Loucy (cell line): ENCODE measurements at regions not wholly inside any gene's neighbourhood (a gene's known extent, or its start where the extent isn't known, plus 50 kb on each side); places are given as distances from the start of the nearest gene placed in this dataset.

Source experiments
- H2AFZ ChIP-seq: fragments of 200-600 bp; sonication (generic); 2 replicates; pipeline ENCODE4 v1.6.0; 2016; ENCODE audit warnings: antibody characterized with exemption, mild to moderate bottlenecking, low read length, moderate library complexity
- H3F3A ChIP-seq: fragments of 200-600 bp; 2 replicates; pipeline ENCODE4 v1.6.0; 2016; ENCODE audit warnings: antibody characterized with exemption, low read depth, mild to moderate bottlenecking
- H3K27me3 ChIP-seq: fragments of 200-600 bp; sonication (generic); 2 replicates; pipeline ENCODE4 v1.6.1; 2014; ENCODE audit warnings: low read length, mild to moderate bottlenecking; ENCODE audit not compliant: insufficient read depth, poor library complexity, severe bottlenecking
- H3K36me3 ChIP-seq: fragments of 200-600 bp; sonication (generic); 2 replicates; pipeline ENCODE4 v1.6.1; 2016; ENCODE audit warnings: low read length; ENCODE audit not compliant: insufficient read depth
- H3K4me1 ChIP-seq: fragments of 200-600 bp; sonication (generic); 2 replicates; pipeline ENCODE4 v1.5.1; 2014; ENCODE audit warnings: low read length, mild to moderate bottlenecking; ENCODE audit not compliant: insufficient read depth, poor library complexity, severe bottlenecking
- H3K4me2 ChIP-seq: fragments of 200-600 bp; sonication (generic); 2 replicates; pipeline ENCODE4 v1.6.0; 2014; ENCODE audit warnings: antibody characterized with exemption, low read length, low read depth, mild to moderate bottlenecking; ENCODE audit not compliant: poor library complexity, severe bottlenecking
- H3K4me3 ChIP-seq: fragments of 200-600 bp; sonication (generic); 2 replicates; pipeline ENCODE4 v1.5.1; 2014; ENCODE audit warnings: low read length, mild to moderate bottlenecking, mixed read lengths; ENCODE audit not compliant: poor library complexity, severe bottlenecking
- H3K79me2 ChIP-seq: fragments of 200-600 bp; sonication (generic); 2 replicates; pipeline ENCODE4 v1.6.1; 2014; ENCODE audit warnings: low read length; ENCODE audit not compliant: insufficient read depth
- H3K9ac ChIP-seq: fragments of 200-600 bp; sonication (generic); 2 replicates; pipeline ENCODE4 v1.6.0; 2014; ENCODE audit warnings: mild to moderate bottlenecking, low read depth, low read length, moderate library complexity; ENCODE audit not compliant: poor library complexity, severe bottlenecking
- H3K9me2 ChIP-seq: fragments of 200-600 bp; sonication (generic); replicated peaks from 2 replicates; pipeline ENCODE4 v1.6.1; 2016; ENCODE audit warnings: low read depth, low read length, mixed read lengths
- H3K9me3 ChIP-seq: fragments of 200-600 bp; sonication (generic); 2 replicates; pipeline ENCODE4 v1.6.1; 2014; ENCODE audit warnings: mild to moderate bottlenecking, antibody characterized with exemption, low read length, low read depth; ENCODE audit not compliant: insufficient read depth
- H4K20me1 ChIP-seq: fragments of 200-600 bp; sonication (generic); 2 replicates; pipeline ENCODE4 v1.6.0; 2014; ENCODE audit warnings: antibody characterized with exemption, low read length, mild to moderate bottlenecking; ENCODE audit not compliant: insufficient read depth, poor library complexity, severe bottlenecking
- CTCF ChIP-seq: fragments of 200-600 bp; sonication (generic); conservative IDR thresholded peaks from 2 replicates; pipeline ENCODE4 v1.5.1; 2014; ENCODE audit warnings: mild to moderate bottlenecking, antibody characterized with exemption, low read length
- EZH2phosphoT487 ChIP-seq: fragments of 200-600 bp; IDR thresholded peaks from 2 replicates; pipeline ENCODE4 v1.6.1; 2018; ENCODE audit warnings: antibody characterized with exemption, mild to moderate bottlenecking, moderate library complexity, borderline replicate concordance

GRCh38 chr2:67289921-67290371, 107.2 kb upstream of the ETAA1 start:
- Histone ChIP-seq H3K9me2 (no peaks in the 10 kb centered on the region), H3K9ac (no peak overlapping the region), H3K36me3 (no peaks in the 10 kb centered on the region), H3K79me2 (no peaks in the 10 kb centered on the region), H3K4me2 (no peak overlapping the region), H3K4me3 (no peak overlapping the region), H4K20me1 (no peaks in the 10 kb centered on the region), H3K4me1 (no peaks in the 10 kb centered on the region), H2AFZ (no peak overlapping the region), H3K27me3 (no peaks in the 10 kb centered on the region), H3K9me3 (no peaks in the 10 kb centered on the region), H3F3A (no peaks in the 10 kb centered on the region)
- TF ChIP-seq EZH2phosphoT487 (no peak), CTCF (no peak)

GRCh38 chr2:67290451-67291290, 106.5 kb upstream of the ETAA1 start:
- H3K4me3 ChIP-seq = no peak overlapping the region
- H3K27me3 ChIP-seq = no peaks in the 10 kb centered on the region
- H3K9ac ChIP-seq = no peak overlapping the region

GRCh38 chr2:67294218-67294617, 102.9 kb upstream of the ETAA1 start:
- no peaks in the 10 kb centered on the region for H3K27me3 ChIP-seq
- no peaks in the 10 kb centered on the region for H4K20me1 ChIP-seq
- no peak overlapping the region for H3K4me3 ChIP-seq
- no peak overlapping the region for H2AFZ ChIP-seq
- no peaks in the 10 kb centered on the region for H3K36me3 ChIP-seq
- TF ChIP-seq CTCF (no peak), EZH2phosphoT487 (no peak)
- no peak overlapping the region for H3K9ac ChIP-seq
- no peak overlapping the region for H3K4me2 ChIP-seq
- no peaks in the 10 kb centered on the region for H3K4me1 ChIP-seq
- H3K9me3 ChIP-seq = no peaks in the 10 kb centered on the region
- no peaks in the 10 kb centered on the region for H3F3A ChIP-seq
- H3K9me2 ChIP-seq = no peaks in the 10 kb centered on the region
- H3K79me2 ChIP-seq = no peaks in the 10 kb centered on the region

More at GRCh38 chr2:67290451-67291290, 106.5 kb upstream of the ETAA1 start:
- H4K20me1 ChIP-seq = no peaks in the 10 kb centered on the region
- no peaks in the 10 kb centered on the region for H3K4me1 ChIP-seq
- no peaks in the 10 kb centered on the region for H3K79me2 ChIP-seq
- H3F3A ChIP-seq = no peaks in the 10 kb centered on the region
- H3K4me2 ChIP-seq = no peak overlapping the region
- no peaks in the 10 kb centered on the region for H3K36me3 ChIP-seq
- H2AFZ ChIP-seq = no peak overlapping the region
- TF ChIP-seq EZH2phosphoT487 (no peak), CTCF (no peak)
- no peaks in the 10 kb centered on the region for H3K9me2 ChIP-seq
- H3K9me3 ChIP-seq = no peaks in the 10 kb centered on the region
